ENCODE measurements at regions not wholly inside any gene's neighbourhood (a gene's known extent, or its start where the extent isn't known, plus 50 kb on each side); places are given as distances from the start of the nearest gene placed in this dataset.

GRCh38 chr7:159272739-159273138 is 128.1 kb upstream of the VIPR2 start:
- in situ Hi-C loops (cut with MboI; ENCODE audit: low pct_unique_long_range_greater_than_20kb, low sequenced_read_pairs): no loop called here
- DNase-seq: no peak

- in situ Hi-C loops (cut with MboI; ENCODE audit: low pct_unique_long_range_greater_than_20kb, low sequenced_read_pairs): no loop called here
- DNase-seq: no peak
Measured at GRCh38 chr7:159271781-159272180, 127.1 kb upstream of the VIPR2 start.

- DNase-seq: no peak
- in situ Hi-C loops (cut with MboI; ENCODE audit: low pct_unique_long_range_greater_than_20kb, low sequenced_read_pairs): no loop called here
Measured at GRCh38 chr7:159269745-159270144, 125.1 kb upstream of the VIPR2 start.

GRCh38 chr7:159263430-159263829 is 118.8 kb upstream of the VIPR2 start:
- in situ Hi-C loops (cut with MboI; ENCODE audit: low pct_unique_long_range_greater_than_20kb, low sequenced_read_pairs): no loop called here

GRCh38 chr7:159253657-159254056 is 109.0 kb upstream of the VIPR2 start:
- in situ Hi-C loops (cut with MboI; ENCODE audit: low pct_unique_long_range_greater_than_20kb, low sequenced_read_pairs): no loop called here
- no peak for DNase-seq

More at GRCh38 chr7:159263430-159263829, 118.8 kb upstream of the VIPR2 start:
- no peak for DNase-seq

- in situ Hi-C loops (cut with MboI; ENCODE audit: low pct_unique_long_range_greater_than_20kb, low sequenced_read_pairs): no loop called here
Measured at GRCh38 chr7:159250471-159250870, 105.8 kb upstream of the VIPR2 start.

GRCh38 chr7:159249671-159250070 is 105.0 kb upstream of the VIPR2 start:
- in situ Hi-C loops (cut with MboI; ENCODE audit: low pct_unique_long_range_greater_than_20kb, low sequenced_read_pairs): no loop called here
- DNase-seq: no peak

More at GRCh38 chr7:159250471-159250870, 105.8 kb upstream of the VIPR2 start:
- DNase-seq: no peak

GRCh38 chr7:159247910-159248309 is 103.2 kb upstream of the VIPR2 start:
- no peak for DNase-seq
- in situ Hi-C loops (cut with MboI; ENCODE audit: low pct_unique_long_range_greater_than_20kb, low sequenced_read_pairs): no loop called here

GRCh38 chr7:159246702-159247480 is 102.2 kb upstream of the VIPR2 start:
- in situ Hi-C loops (cut with MboI; ENCODE audit: low pct_unique_long_range_greater_than_20kb, low sequenced_read_pairs): no loop called here
- DNase-seq: no peak

- DNase-seq: no peak
- in situ Hi-C loops (cut with MboI; ENCODE audit: low pct_unique_long_range_greater_than_20kb, low sequenced_read_pairs): no loop called here
Measured at GRCh38 chr7:159240962-159241361, 96.3 kb upstream of the VIPR2 start.

GRCh38 chr7:159239028-159239427 is 94.4 kb upstream of the VIPR2 start:
- in situ Hi-C loops (cut with MboI; ENCODE audit: low pct_unique_long_range_greater_than_20kb, low sequenced_read_pairs): no loop called here
- DNase-seq: no peak

- DNase-seq: no peak
- in situ Hi-C loops (cut with MboI; ENCODE audit: low pct_unique_long_range_greater_than_20kb, low sequenced_read_pairs): no loop called here
Measured at GRCh38 chr7:159238541-159238940, 93.9 kb upstream of the VIPR2 start.

GRCh38 chr7:159237022-159237653 is 92.5 kb upstream of the VIPR2 start:
- no peak for DNase-seq
- in situ Hi-C loops (cut with MboI; ENCODE audit: low pct_unique_long_range_greater_than_20kb, low sequenced_read_pairs): no loop called here

GRCh38 chr7:159231017-159231416 is 86.3 kb upstream of the VIPR2 start:
- DNase-seq: no peak
- in situ Hi-C loops (cut with MboI; ENCODE audit: low pct_unique_long_range_greater_than_20kb, low sequenced_read_pairs): no loop called here

- DNase-seq: no peak
- in situ Hi-C loops (cut with MboI; ENCODE audit: low pct_unique_long_range_greater_than_20kb, low sequenced_read_pairs): no loop called here
Measured at GRCh38 chr7:159229683-159230475, 85.2 kb upstream of the VIPR2 start.

GRCh38 chr7:159227433-159227832 is 82.8 kb upstream of the VIPR2 start:
- DNase-seq: no peak
- in situ Hi-C loops (cut with MboI; ENCODE audit: low pct_unique_long_range_greater_than_20kb, low sequenced_read_pairs): no loop called here

- no peak for DNase-seq
Measured at GRCh38 chr7:159226011-159226702, 81.5 kb upstream of the VIPR2 start.

GRCh38 chr7:159218607-159219006 is 73.9 kb upstream of the VIPR2 start:
- DNase-seq: no peak
- in situ Hi-C loops (cut with MboI; ENCODE audit: low pct_unique_long_range_greater_than_20kb, low sequenced_read_pairs): no loop called here

More at GRCh38 chr7:159226011-159226702, 81.5 kb upstream of the VIPR2 start:
- in situ Hi-C loops (cut with MboI; ENCODE audit: low pct_unique_long_range_greater_than_20kb, low sequenced_read_pairs): no loop called here

- DNase-seq: no peak
- in situ Hi-C loops (cut with MboI; ENCODE audit: low pct_unique_long_range_greater_than_20kb, low sequenced_read_pairs): no loop called here
Measured at GRCh38 chr7:159218170-159218569, 73.5 kb upstream of the VIPR2 start.

All from KBM-7 (cell line).